Inferior parietal cortex (tissue), 1 donor: ENCODE measurements at regions not wholly inside any gene's neighbourhood (a gene's known extent, or its start where the extent isn't known, plus 50 kb on each side); places are given as distances from the start of the nearest gene placed in this dataset.

Experiments used
- DNase-seq: peaks from one replicate; pipeline ENCODE4 v3.0.0-alpha.2; 2016; ENCODE audit errors: extremely low spot score

GRCh38 chr4:8796096-8796495, 75.5 kb downstream of the HMX1 start:
- no peak for DNase-seq

DNA sequence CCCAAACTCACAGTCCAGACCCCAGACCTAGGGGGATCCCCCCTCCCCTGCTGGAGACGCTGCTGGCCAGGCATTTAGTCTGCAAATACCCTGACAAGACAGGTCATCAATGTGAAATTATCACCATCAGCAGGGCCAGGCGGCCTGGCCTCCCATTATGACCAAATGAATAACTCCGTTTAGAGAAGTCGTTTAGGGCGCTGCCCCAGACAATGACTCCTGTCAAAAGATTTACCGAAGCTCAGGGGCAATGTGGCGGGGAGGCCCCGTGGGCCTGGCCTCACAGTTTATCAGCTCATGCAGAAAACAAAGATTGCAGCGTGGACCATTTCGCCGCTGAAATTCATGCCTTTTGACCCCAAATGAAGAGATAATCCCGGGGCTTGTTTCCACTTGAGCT, 76.5 kb downstream of the HMX1 start:
- DNase-seq = no peak

GRCh38 chr4:8794491-8794890, 77.1 kb downstream of the HMX1 start:
- DNase-seq = no peak

GRCh38 chr4:8793571-8794160, 78.0 kb downstream of the HMX1 start:
- no peak for DNase-seq

DNA sequence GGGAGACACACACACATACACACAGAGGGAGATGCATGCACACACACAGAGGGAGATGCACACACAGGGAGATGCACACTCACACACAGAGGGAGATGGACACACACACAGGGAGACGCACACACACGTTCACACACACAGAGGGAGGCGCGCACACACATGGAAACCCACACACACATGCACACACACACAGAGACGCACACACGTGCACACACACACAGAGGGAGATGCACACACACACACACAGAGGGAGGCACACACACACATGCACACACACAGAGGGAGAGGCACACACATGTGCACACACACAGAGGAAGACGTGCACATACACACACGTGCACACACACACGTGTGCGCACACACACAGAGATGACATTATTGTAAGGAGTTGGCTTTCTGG, 79.1 kb downstream of the HMX1 start:
- no peak for DNase-seq

DNA sequence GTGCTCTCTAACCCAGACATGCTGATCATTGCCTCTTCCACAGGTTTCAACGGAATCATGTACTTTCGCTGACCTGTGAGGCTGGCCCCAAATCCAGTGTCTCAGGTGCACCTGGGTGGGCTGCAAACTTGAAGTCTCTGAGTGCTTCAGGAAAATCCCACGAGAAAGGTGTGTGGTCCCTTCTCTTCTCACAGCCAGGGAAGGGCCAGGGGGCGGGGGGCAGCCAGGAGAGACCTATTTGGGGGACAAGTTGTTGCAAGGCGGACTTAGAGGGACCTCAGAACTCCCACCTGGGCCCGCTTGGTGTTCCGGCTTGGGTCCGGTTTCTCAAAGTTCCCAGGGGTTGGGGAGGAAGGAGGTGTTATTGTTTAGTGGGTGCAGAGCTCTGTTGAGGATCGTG, 80.0 kb downstream of the HMX1 start:
- DNase-seq = no peak

DNA sequence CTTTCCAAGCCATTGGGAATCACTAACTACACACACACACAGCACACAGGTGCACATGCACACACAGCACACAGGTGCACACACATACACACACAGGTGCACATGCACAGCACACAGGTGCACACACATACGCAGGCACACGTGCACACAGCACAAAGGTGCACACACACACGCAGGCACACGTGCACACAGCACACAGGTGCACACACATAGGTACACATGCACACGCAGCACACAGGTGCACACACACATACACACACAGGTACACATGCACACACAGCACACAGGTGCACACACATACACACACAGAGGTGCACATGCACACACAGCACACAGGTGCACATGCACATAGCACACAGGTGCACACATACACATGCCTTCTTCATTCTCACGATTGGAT, 80.9 kb downstream of the HMX1 start:
- DNase-seq = no peak

GRCh38 chr4:8788174-8788573, 83.5 kb downstream of the HMX1 start:
- no peak for DNase-seq

- DNase-seq = no peak
Measured at GRCh38 chr4:8786166-8786565, 85.5 kb downstream of the HMX1 start.

- DNase-seq = no peak
Measured at GRCh38 chr4:8785656-8786142, 85.9 kb downstream of the HMX1 start.

GRCh38 chr4:8783736-8784135, 87.9 kb downstream of the HMX1 start:
- DNase-seq = no peak

DNA sequence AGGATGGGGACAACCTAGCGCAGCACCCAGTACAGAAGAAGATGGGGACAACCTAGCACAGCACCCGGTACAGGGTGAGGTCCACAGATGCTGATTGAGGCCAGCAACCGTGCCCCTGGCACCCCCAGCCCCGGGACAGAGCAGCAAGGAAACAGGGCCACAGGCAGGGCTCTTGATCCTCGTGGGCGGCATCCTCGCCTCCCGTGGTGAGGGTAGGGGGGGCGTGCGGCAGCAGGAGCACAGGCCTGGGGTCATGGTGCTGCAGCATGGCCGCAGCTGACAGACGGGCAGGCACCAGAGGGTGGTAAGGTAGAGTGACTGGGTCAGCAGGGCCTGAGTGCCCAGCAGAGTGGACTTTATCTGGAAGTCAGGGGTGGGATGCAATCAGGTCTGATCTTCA, 89.5 kb downstream of the HMX1 start:
- DNase-seq = no peak

- DNase-seq = no peak
Measured at GRCh38 chr4:8781641-8782040, 90.0 kb downstream of the HMX1 start.

GRCh38 chr4:8780596-8781368, 90.9 kb downstream of the HMX1 start:
- DNase-seq = no peak

- no peak for DNase-seq
Measured at GRCh38 chr4:8780086-8780485, 91.6 kb downstream of the HMX1 start.

DNA sequence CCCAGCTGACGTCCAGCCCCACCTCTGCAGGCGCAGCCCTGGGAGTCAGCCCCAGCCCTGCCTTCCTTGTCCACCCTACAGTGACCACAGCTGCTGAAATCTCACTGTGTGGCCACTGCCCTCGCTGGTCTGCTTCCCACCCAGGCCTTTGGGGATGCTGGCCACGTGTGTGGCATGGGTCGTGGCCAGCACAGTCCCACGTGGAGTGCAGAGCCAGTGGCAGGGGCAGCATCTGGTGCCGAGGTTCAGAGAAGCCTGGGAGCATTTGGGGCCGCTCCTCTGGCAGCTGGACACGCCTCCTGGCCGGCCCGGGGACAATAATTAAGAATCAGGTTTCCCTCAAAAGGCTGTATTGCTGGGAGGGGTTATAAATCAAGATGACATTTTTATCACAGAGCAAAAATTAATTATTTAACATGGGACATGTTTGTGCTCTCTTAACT, 92.1 kb downstream of the HMX1 start:
- DNase-seq = no peak

DNA sequence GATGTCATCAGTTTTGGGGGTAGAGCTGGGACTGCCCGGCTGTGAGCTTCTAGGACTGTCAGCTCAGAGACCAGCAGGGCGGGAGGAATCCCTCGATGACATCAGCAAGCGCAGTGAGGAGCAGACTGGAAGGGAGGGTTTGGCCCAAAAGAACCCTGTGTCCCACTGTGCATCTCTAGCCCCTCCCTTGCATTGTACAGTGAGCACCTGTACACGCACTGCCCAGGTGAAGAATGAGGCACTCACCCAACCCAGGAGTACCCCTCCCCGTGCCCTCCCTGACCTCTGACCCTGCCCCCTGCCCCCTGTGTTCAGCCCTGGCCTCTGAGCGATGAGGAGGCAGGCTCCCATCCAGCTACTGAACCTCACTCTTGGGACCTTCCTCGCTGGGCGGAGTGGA, 92.9 kb downstream of the HMX1 start:
- DNase-seq = no peak

GRCh38 chr4:8778291-8778690, 93.3 kb downstream of the HMX1 start:
- DNase-seq = no peak

GRCh38 chr4:8777320-8778196, 94.1 kb downstream of the HMX1 start:
- DNase-seq = no peak

- DNase-seq = no peak
Measured at GRCh38 chr4:8776366-8776765, 95.3 kb downstream of the HMX1 start.

- no peak for DNase-seq
Measured at GRCh38 chr4:8775751-8776355, 95.8 kb downstream of the HMX1 start.

DNA sequence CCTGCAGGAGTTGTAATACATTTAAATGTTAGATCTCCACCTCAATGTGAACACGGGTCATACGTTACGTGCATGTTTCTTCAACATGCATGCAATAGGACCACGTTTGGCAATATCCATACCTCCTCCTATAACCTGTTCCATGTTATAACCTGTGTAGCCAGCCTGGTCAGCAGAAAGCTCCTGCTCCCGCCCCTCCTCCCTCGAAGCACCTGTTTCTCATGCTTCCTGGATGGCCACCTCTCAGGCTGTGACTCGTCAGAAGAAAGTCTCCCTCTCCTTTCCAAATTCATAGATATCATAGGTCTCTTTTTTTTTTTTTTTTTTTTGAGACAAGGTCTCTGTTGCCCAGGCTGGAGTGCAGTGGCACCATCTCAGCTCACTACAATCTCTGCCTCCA, 96.5 kb downstream of the HMX1 start:
- no peak for DNase-seq
